ENCODE measurements at regions not wholly inside any gene's neighbourhood (a gene's known extent, or its start where the extent isn't known, plus 50 kb on each side); places are given as distances from the start of the nearest gene placed in this dataset.
A peak's percentile ranks its signal among the peaks of the same experiment; 100 is the strongest.

GRCh38 chr3:31349001-31349748, 183.6 kb upstream of the STT3B start:
- in situ Hi-C loops (cut with HindIII; ENCODE audit: low pct_unique_long_range_greater_than_20kb, low sequenced_read_pairs) = no loop called here
- no peak for DNase-seq (ENCODE audit: low read depth, low spot score)

- in situ Hi-C loops (cut with HindIII; ENCODE audit: low pct_unique_long_range_greater_than_20kb, low sequenced_read_pairs) = no loop called here
- no peak for DNase-seq (ENCODE audit: low read depth, low spot score)
Measured at GRCh38 chr3:31350307-31350706, 182.4 kb upstream of the STT3B start.

GRCh38 chr3:31352331-31352730, 180.4 kb upstream of the STT3B start:
- in situ Hi-C loops (cut with HindIII; ENCODE audit: low pct_unique_long_range_greater_than_20kb, low sequenced_read_pairs) = no loop called here
- DNase-seq (ENCODE audit: low read depth, low spot score) = no peak

GRCh38 chr3:31353166-31353565, 179.6 kb upstream of the STT3B start:
- no peak for DNase-seq (ENCODE audit: low read depth, low spot score)
- in situ Hi-C loops (cut with HindIII; ENCODE audit: low pct_unique_long_range_greater_than_20kb, low sequenced_read_pairs) = no loop called here

GRCh38 chr3:31354373-31354772, 178.4 kb upstream of the STT3B start:
- in situ Hi-C loops (cut with HindIII; ENCODE audit: low pct_unique_long_range_greater_than_20kb, low sequenced_read_pairs) = no loop called here

GRCh38 chr3:31355807-31356206, 176.9 kb upstream of the STT3B start:
- in situ Hi-C loops (cut with HindIII; ENCODE audit: low pct_unique_long_range_greater_than_20kb, low sequenced_read_pairs) = no loop called here
- DNase-seq (ENCODE audit: low read depth, low spot score) = no peak

More at GRCh38 chr3:31354373-31354772, 178.4 kb upstream of the STT3B start:
- no peak for DNase-seq (ENCODE audit: low read depth, low spot score)

GRCh38 chr3:31356941-31357340, 175.8 kb upstream of the STT3B start:
- DNase-seq (ENCODE audit: low read depth, low spot score) = no peak
- in situ Hi-C loops (cut with HindIII; ENCODE audit: low pct_unique_long_range_greater_than_20kb, low sequenced_read_pairs) = no loop called here

- in situ Hi-C loops (cut with HindIII; ENCODE audit: low pct_unique_long_range_greater_than_20kb, low sequenced_read_pairs) = no loop called here
- no peak for DNase-seq (ENCODE audit: low read depth, low spot score)
Measured at GRCh38 chr3:31357451-31357850, 175.3 kb upstream of the STT3B start.

GRCh38 chr3:31358473-31359070, 174.2 kb upstream of the STT3B start:
- DNase-seq (ENCODE audit: low read depth, low spot score) = no peak
- in situ Hi-C loops (cut with HindIII; ENCODE audit: low pct_unique_long_range_greater_than_20kb, low sequenced_read_pairs) = no loop called here

- DNase-seq (ENCODE audit: low read depth, low spot score) = peak; percentile 65
- in situ Hi-C loops (cut with HindIII; ENCODE audit: low pct_unique_long_range_greater_than_20kb, low sequenced_read_pairs) = no loop called here
Measured at GRCh38 chr3:31361371-31362273, 171.1 kb upstream of the STT3B start.

- in situ Hi-C loops (cut with HindIII; ENCODE audit: low pct_unique_long_range_greater_than_20kb, low sequenced_read_pairs) = no loop called here
- no peak for DNase-seq (ENCODE audit: low read depth, low spot score)
Measured at GRCh38 chr3:31364188-31364587, 168.5 kb upstream of the STT3B start.

GRCh38 chr3:31364711-31365110, 168.0 kb upstream of the STT3B start:
- in situ Hi-C loops (cut with HindIII; ENCODE audit: low pct_unique_long_range_greater_than_20kb, low sequenced_read_pairs) = no loop called here
- DNase-seq (ENCODE audit: low read depth, low spot score) = no peak

GRCh38 chr3:31367518-31367917, 165.2 kb upstream of the STT3B start:
- DNase-seq (ENCODE audit: low read depth, low spot score) = no peak
- in situ Hi-C loops (cut with HindIII; ENCODE audit: low pct_unique_long_range_greater_than_20kb, low sequenced_read_pairs) = no loop called here

- in situ Hi-C loops (cut with HindIII; ENCODE audit: low pct_unique_long_range_greater_than_20kb, low sequenced_read_pairs) = no loop called here
- DNase-seq (ENCODE audit: low read depth, low spot score) = no peak
Measured at GRCh38 chr3:31369637-31370379, 162.9 kb upstream of the STT3B start.

- DNase-seq (ENCODE audit: low read depth, low spot score) = no peak
- in situ Hi-C loops (cut with HindIII; ENCODE audit: low pct_unique_long_range_greater_than_20kb, low sequenced_read_pairs) = no loop called here
Measured at GRCh38 chr3:31370380-31370666, 162.4 kb upstream of the STT3B start.

GRCh38 chr3:31370681-31371080, 162.0 kb upstream of the STT3B start:
- no peak for DNase-seq (ENCODE audit: low read depth, low spot score)
- in situ Hi-C loops (cut with HindIII; ENCODE audit: low pct_unique_long_range_greater_than_20kb, low sequenced_read_pairs) = no loop called here

- no peak for DNase-seq (ENCODE audit: low read depth, low spot score)
- in situ Hi-C loops (cut with HindIII; ENCODE audit: low pct_unique_long_range_greater_than_20kb, low sequenced_read_pairs) = no loop called here
Measured at GRCh38 chr3:31371484-31372177, 161.1 kb upstream of the STT3B start.
